Sigmoid colon (tissue), 6 donors: ENCODE measurements at regions not wholly inside any gene's neighbourhood (a gene's known extent, or its start where the extent isn't known, plus 50 kb on each side); places are given as distances from the start of the nearest gene placed in this dataset.

Experiments
- DNase-seq: peaks from one replicate; pipeline ENCODE4 v3.0.0-alpha.2; 2019
- H3K27ac ChIP-seq, 4 donors: fragments of 200-600 bp; sonication (generic); one replicate each; pipeline ENCODE4 v1.5.1; 2016 to 2019; ENCODE audit warnings: mild to moderate bottlenecking in 1 of 4
- H3K27me3 ChIP-seq, 3 donors: fragments of 200-600 bp; sonication (generic); one replicate each; pipeline ENCODE4 v1.5.1; 2019; ENCODE audit warnings: mild to moderate bottlenecking in 1 of 3
- H3K36me3 ChIP-seq, 4 donors: fragments of 200-600 bp; sonication (generic); one replicate each; pipeline ENCODE4 v1.5.1; 2016 to 2019
- H3K4me1 ChIP-seq, 4 donors: fragments of 200-600 bp; sonication (generic); one replicate each; pipeline ENCODE4 v1.5.1; 2017 to 2019
- H3K4me3 ChIP-seq, 4 donors: fragments of 200-600 bp; sonication (generic); one replicate each; pipeline ENCODE4 v1.5.1; 2017 to 2019; ENCODE audit warnings: mild to moderate bottlenecking in 2 of 4, moderate library complexity in 1 of 4
- H3K9me3 ChIP-seq, 4 donors: fragments of 200-600 bp in 3 of 4; sonication (generic) in 3 of 4; one replicate each; pipeline versions ENCODE4 v1.5.1 to v1.6.1; 2013 to 2019
- CTCF ChIP-seq, 4 experiments: fragments of 450-650 bp in 3 of 4; fragments of 200-600 bp in 1 of 4; IDR thresholded peaks; one replicate each; pipeline ENCODE4 v1.5.1; 2016 to 2019; ENCODE audit warnings: antibody characterized with exemption in 4 of 4, mild to moderate bottlenecking in 3 of 4, moderate library complexity in 2 of 4
- EP300 ChIP-seq, 4 donors: sonication (generic); formaldehyde crosslinking; IDR thresholded peaks; one replicate each; pipeline ENCODE4 v1.6.1; 2017; ENCODE audit warnings: antibody characterized with exemption in 4 of 4
- POLR2A ChIP-seq, 2 donors: fragments of 450-650 bp; IDR thresholded peaks; one replicate each; pipeline ENCODE4 v1.6.1; 2016; ENCODE audit warnings: antibody characterized with exemption in 2 of 2, mild to moderate bottlenecking in 2 of 2, moderate library complexity in 2 of 2
- POLR2AphosphoS5 ChIP-seq, 4 donors: sonication (generic); formaldehyde crosslinking; IDR thresholded peaks; one replicate each; pipeline ENCODE4 v1.6.1; 2017; ENCODE audit warnings: antibody characterized with exemption in 4 of 4
- WGBS, 2 donors: extraction: QIAGEN DNeasy Blood & Tissue Kit; methylation state at CpG; one replicate each; pipeline ENCODE4 v1.1.7; 2013; 5-methylcytosine and 5-hydroxymethylcytosine counted together
- intact Hi-C: fragments of 100-400 bp; cut with DNase I; formaldehyde crosslinking; loops from one replicate; pipeline ENCODE4 v1.15.1; 2023
- donor health status: healthy with polysubstance abuse.
- donor health status: healthy.

- Histone ChIP-seq H3K9me3 (no peaks in the 10 kb centered on the region), H3K27ac (peak overlapping the region in 2 of 4 donors; percentile 12 to 53), H3K36me3 (no peaks in the 10 kb centered on the region), H3K4me1 (peaks cover 0 to 18% (median 16%) of the 10 kb centered on the region in 4 donors), H3K27me3 (no peaks in the 10 kb centered on the region), H3K4me3 (no peak overlapping the region)
- TF ChIP-seq CTCF (IDR thresholded peaks at IDR 0.05): peak in 3 of 4 experiments; percentile 8 to 39 (median 21)
- no peak for TF ChIP-seq POLR2AphosphoS5 (IDR thresholded peaks at IDR 0.05)
- 11 to 34% methylated on average over 7 of the region's 7 CpGs for WGBS, 2 donors
- intact Hi-C loops: loop anchor here (10.0 kb wide), 2 partner anchors 99 to 151 kb away; no protein-coding TSS in a partner anchor
- no peak for DNase-seq
Observed at GRCh38 chr17:65455972-65456343, 105.5 kb downstream of the AXIN2 start.

- 83 to 85% methylated on average over 11 of the region's 11 CpGs for WGBS, 2 donors
- intact Hi-C loops: loop anchor here (10.0 kb wide), 2 partner anchors 99 to 151 kb away; no protein-coding TSS in a partner anchor
- peak overlapping the region in 2 of 4 donors; percentile 12 to 53 for H3K27ac ChIP-seq
Observed at GRCh38 chr17:65455154-65455971, 106.1 kb downstream of the AXIN2 start.

GRCh38 chr17:65453204-65453931 lies 108.1 kb downstream of the AXIN2 start:
- TF ChIP-seq POLR2A (IDR thresholded peaks at IDR 0.05) (no peak), POLR2AphosphoS5 (IDR thresholded peaks at IDR 0.05) (no peak), CTCF (IDR thresholded peaks at IDR 0.05) (no peak), EP300 (IDR thresholded peaks at IDR 0.05) (no peak)
- H3K4me3 ChIP-seq: no peak overlapping the region
- no peaks in the 10 kb centered on the region for H3K36me3 ChIP-seq
- no peak overlapping the region for H3K27ac ChIP-seq
- 90 to 92% methylated on average over 4 of the region's 4 CpGs for WGBS, 2 donors
- no peaks in the 10 kb centered on the region for H3K27me3 ChIP-seq
- H3K4me1 ChIP-seq: peaks cover 0 to 18% (median 16%) of the 10 kb centered on the region in 4 donors
- H3K9me3 ChIP-seq: no peaks in the 10 kb centered on the region
- intact Hi-C loops: loop anchor here (10.0 kb wide), 2 partner anchors 101 to 149 kb away; no protein-coding TSS in a partner anchor
- DNase-seq: no peak

More at GRCh38 chr17:65455154-65455971, 106.1 kb downstream of the AXIN2 start:
- DNase-seq: no peak
- no peak overlapping the region for H3K4me3 ChIP-seq
- no peaks in the 10 kb centered on the region for H3K36me3 ChIP-seq
- TF ChIP-seq POLR2AphosphoS5 (IDR thresholded peaks at IDR 0.05): no peak
- no peak for TF ChIP-seq EP300 (IDR thresholded peaks at IDR 0.05)
- TF ChIP-seq CTCF (IDR thresholded peaks at IDR 0.05): no peak
- TF ChIP-seq POLR2A (IDR thresholded peaks at IDR 0.05): no peak
- H3K9me3 ChIP-seq: no peaks in the 10 kb centered on the region
- peaks cover 0 to 18% (median 16%) of the 10 kb centered on the region in 4 donors for H3K4me1 ChIP-seq
- H3K27me3 ChIP-seq: no peaks in the 10 kb centered on the region

- TF ChIP-seq CTCF (IDR thresholded peaks at IDR 0.05) (no peak), POLR2A (IDR thresholded peaks at IDR 0.05) (no peak), EP300 (IDR thresholded peaks at IDR 0.05) (no peak), POLR2AphosphoS5 (IDR thresholded peaks at IDR 0.05) (no peak)
- Histone ChIP-seq H3K4me1 (no peaks in the 10 kb centered on the region), H3K36me3 (no peaks in the 10 kb centered on the region), H3K27me3 (no peaks in the 10 kb centered on the region), H3K27ac (no peak overlapping the region), H3K4me3 (no peak overlapping the region), H3K9me3 (no peaks in the 10 kb centered on the region)
- 63 to 86% methylated on average over 4 of the region's 4 CpGs for WGBS, 2 donors
- intact Hi-C loops: no loop called here
- no peak for DNase-seq
Observed at GRCh38 chr17:65449495-65449894, 112.0 kb downstream of the AXIN2 start.
